ENCODE measurements at regions not wholly inside any gene's neighbourhood (a gene's known extent, or its start where the extent isn't known, plus 50 kb on each side); places are given as distances from the start of the nearest gene placed in this dataset.

DNA sequence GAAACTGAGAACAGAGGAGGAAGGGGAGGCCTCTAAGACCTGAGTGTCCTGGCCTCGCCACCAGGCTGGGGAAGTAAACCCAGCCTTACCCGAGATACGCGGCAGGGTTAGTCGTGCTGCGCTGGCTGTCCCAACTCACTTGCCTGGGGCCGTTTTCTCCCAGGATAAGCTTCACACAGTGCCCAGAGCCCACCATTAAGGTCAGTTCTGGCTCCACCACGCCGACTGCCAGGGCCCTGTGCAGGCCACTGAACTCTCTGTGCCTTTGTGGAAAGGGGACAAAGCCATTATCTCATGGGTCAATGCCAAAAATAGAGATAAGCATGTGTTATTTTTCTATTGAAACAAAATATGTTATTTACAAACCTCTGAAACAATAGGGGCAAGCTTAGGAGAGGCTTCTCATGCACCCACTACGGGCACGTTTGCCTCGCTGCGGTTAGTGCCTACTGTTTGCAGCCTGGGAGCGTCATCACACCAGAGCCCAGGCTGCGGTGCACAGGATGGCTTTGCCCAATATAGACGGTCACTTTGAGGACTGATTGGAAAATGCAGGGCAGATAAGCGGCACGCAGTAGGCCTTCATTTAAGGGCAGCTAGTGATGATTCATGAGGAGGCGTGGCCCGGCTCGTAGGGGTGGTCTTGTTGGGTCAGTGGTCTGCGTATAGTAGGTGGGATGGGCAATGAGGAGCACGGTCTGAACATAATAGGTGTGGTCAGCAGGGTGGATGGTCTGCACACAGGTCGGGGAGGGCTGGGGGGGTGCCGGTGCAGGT, 242.1 kb downstream of the GLI2 start:
- ChIA-PET CTCF (no interaction called here), RAD21 (ENCODE audit: low non-redundant PET in 1 of 2, low total read pairs in 2 of 2, uncharacterized antibody in 2 of 2, unreplicated experiment in 2 of 2) (no interaction called here), POLR2A (no interaction called here)
- intact Hi-C loops (cut with micrococcal nuclease): no loop called here
- TF ChIP-seq YY1 (IDR thresholded peaks at IDR 0.05; ENCODE audit: extremely low read depth, insufficient replicate concordance, low read depth, low read length) (no peak), ZFX (IDR thresholded peaks at IDR 0.05) (no peak), EZH2phosphoT487 (IDR thresholded peaks at IDR 0.05; ENCODE audit: borderline replicate concordance) (no peak), POLR2AphosphoS5 (IDR thresholded peaks at IDR 0.05; ENCODE audit: low read depth, low read length) (no peak), EGR1 (IDR thresholded peaks at IDR 0.05; ENCODE audit: low read depth) (no peak), CBX3 (IDR thresholded peaks at IDR 0.05; ENCODE audit: low read depth) (no peak), POLR2A (IDR thresholded peaks at IDR 0.05; ENCODE audit: borderline replicate concordance, extremely low read depth, insufficient read depth, insufficient read length) (no peak), ZNF274 (IDR thresholded peaks at IDR 0.05; ENCODE audit: low read depth, low read length) (no peak), FOSL1 (IDR thresholded peaks at IDR 0.05; ENCODE audit: low read depth) (no peak), RAD21 (IDR thresholded peaks at IDR 0.05; ENCODE audit: low read depth) (no peak)
- TF ChIP-seq, protein P1, sequence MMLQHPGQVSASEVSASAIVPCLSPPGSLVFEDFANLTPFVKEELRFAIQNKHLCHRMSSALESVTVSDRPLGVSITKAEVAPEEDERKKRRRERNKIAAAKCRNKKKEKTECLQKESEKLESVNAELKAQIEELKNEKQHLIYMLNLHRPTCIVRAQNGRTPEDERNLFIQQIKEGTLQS (IDR thresholded peaks at IDR 0.05): no peak
- TF ChIP-seq, protein P2, sequence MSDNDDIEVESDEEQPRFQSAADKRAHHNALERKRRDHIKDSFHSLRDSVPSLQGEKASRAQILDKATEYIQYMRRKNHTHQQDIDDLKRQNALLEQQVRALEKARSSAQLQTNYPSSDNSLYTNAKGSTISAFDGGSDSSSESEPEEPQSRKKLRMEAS (IDR thresholded peaks at IDR 0.05): no peak
- H3K27ac ChIP-seq (ENCODE audit: low read depth, low read length): no peak overlapping the region
- no peaks in the 10 kb centered on the region for H3K9me3 ChIP-seq (ENCODE audit: control insufficient read depth in 1 of 2, insufficient read depth in 1 of 2, low read depth in 1 of 2, low read length in 2 of 2)
- H4K20me1 ChIP-seq (ENCODE audit: insufficient read depth): no peaks in the 10 kb centered on the region
- ATAC-seq: no peak
- H3K79me2 ChIP-seq (ENCODE audit: insufficient read depth, low read length): no peaks in the 10 kb centered on the region
- no peaks in the 10 kb centered on the region for H3K36me3 ChIP-seq (ENCODE audit: control insufficient read depth in 1 of 2, insufficient read depth in 2 of 2, low read length in 2 of 2)
- H3K9me2 ChIP-seq (ENCODE audit: insufficient read depth): no peaks in the 10 kb centered on the region
- no peaks in the 10 kb centered on the region; the same call in 1 of the 2 replicates for H3K27me3 ChIP-seq (ENCODE audit: insufficient read depth, low read length)
- no peak for DNase-seq (ENCODE audit: low read depth, low spot score)
- H2AFZ ChIP-seq (ENCODE audit: low read depth, low read length, poor library complexity, severe bottlenecking): no peak overlapping the region
- no peak overlapping the region for H3K4me3 ChIP-seq (replicated peaks in 1 of 2; ENCODE audit: low read depth in 1 of 2, low read length in 2 of 2)
- H3K4me1 ChIP-seq (ENCODE audit: control insufficient read depth in 1 of 2, insufficient read depth in 2 of 2, low read length in 2 of 2): peaks cover 0 to 7% of the 10 kb centered on the region in 2 experiments; a peak in 2 of 4 replicates
- no TSS peak for BruUV-seq (replicated peaks)
- no peak overlapping the region for H3K9ac ChIP-seq (ENCODE audit: low read length)
- H3K4me2 ChIP-seq (ENCODE audit: low read length): no peak overlapping the region
